HEK293T (cell line): ENCODE measurements at regions not wholly inside any gene's neighbourhood (a gene's known extent, or its start where the extent isn't known, plus 50 kb on each side); places are given as distances from the start of the nearest gene placed in this dataset.

Source experiments
- ARNT ChIP-seq: fragments of 450-650 bp; IDR thresholded peaks from 2 replicates; pipeline ENCODE4 v1.6.1; 2017; ENCODE audit warnings: mild to moderate bottlenecking
- BHLHE40 ChIP-seq: fragments of 450-650 bp; IDR thresholded peaks from 2 replicates; pipeline ENCODE4 v1.6.1; 2016; ENCODE audit warnings: mild to moderate bottlenecking, moderate library complexity, borderline replicate concordance
- ELF4 ChIP-seq: fragments of 450-650 bp; IDR thresholded peaks from 2 replicates; pipeline ENCODE4 v1.6.1; 2017; ENCODE audit warnings: antibody characterized with exemption
- FOXA1 ChIP-seq: fragments of 450-650 bp; IDR thresholded peaks from 2 replicates; pipeline ENCODE4 v1.6.1; 2016; ENCODE audit warnings: mild to moderate bottlenecking
- FOXK2 ChIP-seq: fragments of 450-650 bp; IDR thresholded peaks from 2 replicates; pipeline ENCODE4 v1.6.1; 2016; ENCODE audit warnings: mild to moderate bottlenecking
- FOXM1 ChIP-seq: fragments of 450-650 bp; IDR thresholded peaks from 2 replicates; pipeline ENCODE4 v1.6.1; 2017; ENCODE audit warnings: mild to moderate bottlenecking, borderline replicate concordance
- HDGF ChIP-seq: fragments of 450-650 bp; IDR thresholded peaks from 2 replicates; pipeline ENCODE4 v1.6.1; 2017; ENCODE audit warnings: antibody characterized with exemption, borderline replicate concordance
- LEF1 ChIP-seq: fragments of 450-650 bp; IDR thresholded peaks from 2 replicates; pipeline ENCODE4 v1.6.1; 2017; ENCODE audit warnings: mild to moderate bottlenecking, borderline replicate concordance
- NFRKB ChIP-seq: fragments of 450-650 bp; IDR thresholded peaks from 2 replicates; pipeline ENCODE4 v1.6.1; 2016; ENCODE audit warnings: mild to moderate bottlenecking, moderate library complexity
- PKNOX1 ChIP-seq: fragments of 450-650 bp; IDR thresholded peaks from 2 replicates; pipeline ENCODE4 v1.6.1; 2016
- SP1 ChIP-seq: fragments of 450-650 bp; IDR thresholded peaks from 2 replicates; pipeline ENCODE4 v1.6.1; 2017
- SUZ12 ChIP-seq: fragments of 450-650 bp; IDR thresholded peaks from 2 replicates; pipeline ENCODE4 v1.6.1; 2016; ENCODE audit warnings: mild to moderate bottlenecking
- TARDBP ChIP-seq: fragments of 450-650 bp; IDR thresholded peaks from 2 replicates; pipeline ENCODE4 v1.6.1; 2016
- ZNF384 ChIP-seq: fragments of 450-650 bp; IDR thresholded peaks from 2 replicates; pipeline ENCODE4 v1.6.1; 2016

DNA sequence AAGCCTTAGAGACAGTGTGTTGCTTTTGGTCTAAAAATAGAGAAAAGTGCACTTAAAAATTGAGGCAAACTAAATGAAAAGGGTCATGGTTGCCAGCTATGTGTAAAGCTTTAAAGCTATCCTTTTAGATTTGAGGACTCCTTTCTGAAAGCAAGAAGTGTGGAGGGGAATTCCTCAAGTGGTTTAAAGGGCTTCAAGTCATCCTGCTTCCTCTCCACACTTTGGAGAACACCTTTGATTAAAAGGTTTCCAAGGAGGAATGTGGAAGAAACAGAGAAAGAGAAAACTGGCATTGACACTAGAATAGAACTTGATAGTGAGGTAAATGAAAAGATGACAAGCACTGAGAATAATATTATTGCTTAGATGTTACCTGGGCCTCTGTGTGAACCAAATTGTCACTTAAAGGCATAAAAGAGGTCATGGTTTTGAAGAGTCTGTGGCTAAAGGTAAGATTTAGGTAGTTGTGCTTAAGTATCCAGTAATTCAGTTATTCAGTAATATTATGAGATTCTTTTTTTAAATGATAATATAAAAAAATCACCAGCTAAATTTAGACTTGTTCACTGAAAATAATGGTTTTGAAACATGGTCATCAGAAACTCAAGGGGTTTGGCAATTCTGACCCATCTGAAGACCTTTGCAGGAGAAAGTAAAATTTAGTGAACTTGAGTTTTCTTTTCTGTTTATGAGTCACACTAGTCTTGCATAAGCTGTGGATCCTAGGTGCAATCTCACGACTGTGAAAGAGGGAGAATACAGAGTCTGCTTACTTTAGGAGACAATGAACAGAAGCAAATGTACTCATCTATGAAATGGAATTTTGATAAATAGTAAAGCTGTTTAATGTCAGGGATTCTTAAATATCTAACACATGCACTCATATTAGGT is 466.0 kb downstream of the KIF20B start:
- TF ChIP-seq PKNOX1, result no peak
- no peak for TF ChIP-seq SP1
- no peak for TF ChIP-seq FOXA1
- no peak for TF ChIP-seq FOXM1
- TF ChIP-seq FOXK2, result no peak
- no peak for TF ChIP-seq TARDBP
- TF ChIP-seq SUZ12, result no peak
- no peak for TF ChIP-seq BHLHE40
- TF ChIP-seq ELF4, result no peak
- TF ChIP-seq HDGF, result no peak
- TF ChIP-seq NFRKB, result no peak
- TF ChIP-seq ZNF384, result no peak
- no peak for TF ChIP-seq ARNT
- TF ChIP-seq LEF1, result no peak
